ENCODE measurements at regions not wholly inside any gene's neighbourhood (a gene's known extent, or its start where the extent isn't known, plus 50 kb on each side); places are given as distances from the start of the nearest gene placed in this dataset.

- no peak for DNase-seq
Measured at GRCh38 chr7:80347173-80347572, 164.7 kb downstream of the GNAT3 start.

- DNase-seq: no peak
Measured at GRCh38 chr7:80346704-80347103, 165.2 kb downstream of the GNAT3 start.

- peak; percentile 52 for DNase-seq
Measured at GRCh38 chr7:80335511-80336231, 176.2 kb downstream of the GNAT3 start.

- DNase-seq: peak; percentile 56
Measured at GRCh38 chr7:80334908-80335307, 177.0 kb downstream of the GNAT3 start.

- DNase-seq: no peak
Measured at GRCh38 chr7:80334196-80334595, 177.7 kb downstream of the GNAT3 start.

- no peak for DNase-seq
Measured at GRCh38 chr7:80333040-80333439, 178.8 kb downstream of the GNAT3 start.

GRCh38 chr7:80330434-80330833 is 181.4 kb downstream of the GNAT3 start:
- no peak for DNase-seq

- no peak for DNase-seq
Measured at GRCh38 chr7:80324032-80324431, 187.8 kb downstream of the GNAT3 start.

GRCh38 chr7:80319461-80319860 is 184.8 kb downstream of the GNAI1 start:
- DNase-seq: no peak

GRCh38 chr7:80318081-80318480 is 183.4 kb downstream of the GNAI1 start:
- DNase-seq: no peak

- no peak for DNase-seq
Measured at GRCh38 chr7:80316811-80317210, 182.2 kb downstream of the GNAI1 start.

- no peak for DNase-seq
Measured at GRCh38 chr7:80313716-80314115, 179.1 kb downstream of the GNAI1 start.

- DNase-seq: no peak
Measured at GRCh38 chr7:80313067-80313626, 178.5 kb downstream of the GNAI1 start.

GRCh38 chr7:80312139-80312661 is 177.6 kb downstream of the GNAI1 start:
- peak; percentile 52 for DNase-seq

- no peak for DNase-seq
Measured at GRCh38 chr7:80311313-80311712, 176.7 kb downstream of the GNAI1 start.

GRCh38 chr7:80309971-80310549 is 175.4 kb downstream of the GNAI1 start:
- DNase-seq: no peak

GRCh38 chr7:80309377-80309776 is 174.7 kb downstream of the GNAI1 start:
- DNase-seq: no peak

GRCh38 chr7:80307227-80307856 is 172.7 kb downstream of the GNAI1 start:
- DNase-seq: peak; percentile 64

GRCh38 chr7:80303315-80303714 is 168.7 kb downstream of the GNAI1 start:
- DNase-seq: no peak

GRCh38 chr7:80302636-80303035 is 168.0 kb downstream of the GNAI1 start:
- DNase-seq: no peak

- DNase-seq: no peak
Measured at GRCh38 chr7:80302078-80302477, 167.4 kb downstream of the GNAI1 start.

GRCh38 chr7:80298201-80298600 is 163.6 kb downstream of the GNAI1 start:
- DNase-seq: no peak

- no peak for DNase-seq
Measured at GRCh38 chr7:80294346-80294745, 159.7 kb downstream of the GNAI1 start.
